GM04503 (cell line): ENCODE measurements at regions not wholly inside any gene's neighbourhood (a gene's known extent, or its start where the extent isn't known, plus 50 kb on each side); places are given as distances from the start of the nearest gene placed in this dataset.

Experiments used
- DNase-seq: peaks from one replicate; pipeline ENCODE4 v3.0.0-alpha.2; 2012; ENCODE audit warnings: low read depth

- DNase-seq = no peak
Observed at GRCh38 chr1:4960782-4961475, 306.5 kb downstream of the AJAP1 start.

- DNase-seq = no peak
Observed at GRCh38 chr1:4960336-4960735, 305.9 kb downstream of the AJAP1 start.

GRCh38 chr1:4959216-4959615, 304.8 kb downstream of the AJAP1 start:
- DNase-seq = no peak

GRCh38 chr1:4957027-4957426, 302.6 kb downstream of the AJAP1 start:
- no peak for DNase-seq

GRCh38 chr1:4954392-4954791, 300.0 kb downstream of the AJAP1 start:
- no peak for DNase-seq

- DNase-seq = no peak
Observed at GRCh38 chr1:4951601-4952000, 297.2 kb downstream of the AJAP1 start.

GRCh38 chr1:4946343-4946742, 291.9 kb downstream of the AJAP1 start:
- DNase-seq = no peak

- DNase-seq = no peak
Observed at GRCh38 chr1:4944911-4945310, 290.5 kb downstream of the AJAP1 start.

GRCh38 chr1:4944072-4944471, 289.7 kb downstream of the AJAP1 start:
- no peak for DNase-seq

- no peak for DNase-seq
Observed at GRCh38 chr1:4939266-4939665, 284.9 kb downstream of the AJAP1 start.

GRCh38 chr1:4937876-4938534, 283.6 kb downstream of the AJAP1 start:
- DNase-seq = no peak

GRCh38 chr1:4935807-4936206, 281.4 kb downstream of the AJAP1 start:
- no peak for DNase-seq

GRCh38 chr1:4933232-4933631, 278.8 kb downstream of the AJAP1 start:
- DNase-seq = no peak

- no peak for DNase-seq
Observed at GRCh38 chr1:4932311-4933030, 278.1 kb downstream of the AJAP1 start.

- DNase-seq = no peak
Observed at GRCh38 chr1:4931486-4931885, 277.1 kb downstream of the AJAP1 start.

GRCh38 chr1:4928186-4928585, 273.8 kb downstream of the AJAP1 start:
- DNase-seq = no peak

GRCh38 chr1:4924356-4924755, 269.9 kb downstream of the AJAP1 start:
- DNase-seq = no peak

GRCh38 chr1:4916610-4917009, 262.2 kb downstream of the AJAP1 start:
- no peak for DNase-seq

- DNase-seq = no peak
Observed at GRCh38 chr1:4915154-4915553, 260.7 kb downstream of the AJAP1 start.

GRCh38 chr1:4908486-4908885, 254.1 kb downstream of the AJAP1 start:
- DNase-seq = no peak

- no peak for DNase-seq
Observed at GRCh38 chr1:4894566-4894965, 240.2 kb downstream of the AJAP1 start.

GRCh38 chr1:4880626-4881025, 226.2 kb downstream of the AJAP1 start:
- DNase-seq = no peak

GRCh38 chr1:4877426-4877825, 223.0 kb downstream of the AJAP1 start:
- no peak for DNase-seq
